ENCODE measurements at regions not wholly inside any gene's neighbourhood (a gene's known extent, or its start where the extent isn't known, plus 50 kb on each side); places are given as distances from the start of the nearest gene placed in this dataset.

GRCh38 chr11:98230678-98231077 is 790.1 kb upstream of the CNTN5 start:
- Histone ChIP-seq H3K9ac (ENCODE audit: control insufficient read depth, extremely low read depth, insufficient read depth, low read length) (no peak overlapping the region), H4K20me1 (ENCODE audit: control insufficient read depth, extremely low read depth, insufficient read depth, low read length) (no peaks in the 10 kb centered on the region), H3K27me3 (ENCODE audit: control insufficient read depth, extremely low read depth, insufficient read depth, low read length) (no peaks in the 10 kb centered on the region), H3K4me3 (ENCODE audit: control insufficient read depth in 2 of 3, extremely low read depth in 1 of 3, insufficient read depth in 2 of 3, low read depth in 1 of 3, low read length in 3 of 3) (no peak overlapping the region), H3K9me1 (ENCODE audit: control insufficient read depth, extremely low read depth, insufficient read depth, low read length) (no peaks in the 10 kb centered on the region), H3K4me2 (ENCODE audit: control insufficient read depth, extremely low read depth, insufficient read depth, low read depth, low read length) (no peak overlapping the region), H2AFZ (ENCODE audit: control insufficient read depth, low read length) (no peak overlapping the region), H3K27ac (ENCODE audit: control insufficient read depth, insufficient read depth, low read length) (no peak overlapping the region), H3K4me1 (ENCODE audit: control insufficient read depth, extremely low read depth, insufficient read depth, low read length) (no peaks in the 10 kb centered on the region), H3K36me3 (ENCODE audit: control insufficient read depth in 2 of 2, extremely low read depth in 1 of 2, insufficient read depth in 2 of 2, low read length in 2 of 2) (no peaks in the 10 kb centered on the region), H3K9me3 (ENCODE audit: control insufficient read depth, low read depth, low read length) (no peaks in the 10 kb centered on the region), H3K79me2 (ENCODE audit: control insufficient read depth, insufficient read depth, low read length) (no peaks in the 10 kb centered on the region)
- no peak for DNase-seq (ENCODE audit: low read depth, low spot score)
- FAIRE-seq, result no peak
- TF ChIP-seq EZH2 (IDR thresholded peaks at IDR 0.05; ENCODE audit: low read length), result no peak
- dilution Hi-C loops (cut with MboI; ENCODE audit: extremely low pct_ligation_motif_present, low sequenced_read_pairs), result no loop called here

GRCh38 chr11:98234698-98235097 is 786.1 kb upstream of the CNTN5 start:
- Histone ChIP-seq H3K9ac (ENCODE audit: control insufficient read depth, extremely low read depth, insufficient read depth, low read length) (no peak overlapping the region), H3K27me3 (ENCODE audit: control insufficient read depth, extremely low read depth, insufficient read depth, low read length) (no peaks in the 10 kb centered on the region), H3K27ac (ENCODE audit: control insufficient read depth, insufficient read depth, low read length) (no peak overlapping the region), H3K4me1 (ENCODE audit: control insufficient read depth, extremely low read depth, insufficient read depth, low read length) (no peaks in the 10 kb centered on the region), H3K9me1 (ENCODE audit: control insufficient read depth, extremely low read depth, insufficient read depth, low read length) (no peaks in the 10 kb centered on the region), H2AFZ (ENCODE audit: control insufficient read depth, low read length) (no peak overlapping the region), H3K36me3 (ENCODE audit: control insufficient read depth in 2 of 2, extremely low read depth in 1 of 2, insufficient read depth in 2 of 2, low read length in 2 of 2) (no peaks in the 10 kb centered on the region), H3K4me2 (ENCODE audit: control insufficient read depth, extremely low read depth, insufficient read depth, low read depth, low read length) (no peak overlapping the region), H3K9me3 (ENCODE audit: control insufficient read depth, low read depth, low read length) (no peaks in the 10 kb centered on the region), H3K4me3 (ENCODE audit: control insufficient read depth in 2 of 3, extremely low read depth in 1 of 3, insufficient read depth in 2 of 3, low read depth in 1 of 3, low read length in 3 of 3) (no peak overlapping the region), H4K20me1 (ENCODE audit: control insufficient read depth, extremely low read depth, insufficient read depth, low read length) (no peaks in the 10 kb centered on the region), H3K79me2 (ENCODE audit: control insufficient read depth, insufficient read depth, low read length) (no peaks in the 10 kb centered on the region)
- TF ChIP-seq CTCF (optimal IDR thresholded peaks at IDR 0.05 in 1 of 3, IDR thresholded peaks at IDR 0.05 in 1 of 3, conservative IDR thresholded peaks at IDR 0.05 in 1 of 3; ENCODE audit: extremely low read depth in 1 of 3, insufficient read depth in 2 of 3, low read length in 3 of 3), result no peak
- TF ChIP-seq EZH2 (IDR thresholded peaks at IDR 0.05; ENCODE audit: low read length), result no peak
- no peak for FAIRE-seq
- no peak for DNase-seq (ENCODE audit: low read depth, low spot score)
- dilution Hi-C loops (cut with MboI; ENCODE audit: extremely low pct_ligation_motif_present, low sequenced_read_pairs), result no loop called here

- H2AFZ ChIP-seq (ENCODE audit: control insufficient read depth, low read length), result no peak overlapping the region
- DNase-seq (ENCODE audit: low read depth, low spot score) (no peak), FAIRE-seq (no peak)
- H3K9ac ChIP-seq (ENCODE audit: control insufficient read depth, extremely low read depth, insufficient read depth, low read length), result no peak overlapping the region
- no peak for TF ChIP-seq CTCF (optimal IDR thresholded peaks at IDR 0.05 in 1 of 3, IDR thresholded peaks at IDR 0.05 in 1 of 3, conservative IDR thresholded peaks at IDR 0.05 in 1 of 3; ENCODE audit: extremely low read depth in 1 of 3, insufficient read depth in 2 of 3, low read length in 3 of 3)
- TF ChIP-seq EZH2 (IDR thresholded peaks at IDR 0.05; ENCODE audit: low read length), result no peak
- no peak overlapping the region for H3K4me3 ChIP-seq (ENCODE audit: control insufficient read depth in 2 of 3, extremely low read depth in 1 of 3, insufficient read depth in 2 of 3, low read depth in 1 of 3, low read length in 3 of 3)
- H3K27me3 ChIP-seq (ENCODE audit: control insufficient read depth, extremely low read depth, insufficient read depth, low read length), result no peaks in the 10 kb centered on the region
- H3K4me1 ChIP-seq (ENCODE audit: control insufficient read depth, extremely low read depth, insufficient read depth, low read length), result no peaks in the 10 kb centered on the region
- H4K20me1 ChIP-seq (ENCODE audit: control insufficient read depth, extremely low read depth, insufficient read depth, low read length), result no peaks in the 10 kb centered on the region
- dilution Hi-C loops (cut with MboI; ENCODE audit: extremely low pct_ligation_motif_present, low sequenced_read_pairs), result no loop called here
- H3K4me2 ChIP-seq (ENCODE audit: control insufficient read depth, extremely low read depth, insufficient read depth, low read depth, low read length), result no peak overlapping the region
- H3K9me3 ChIP-seq (ENCODE audit: control insufficient read depth, low read depth, low read length), result peaks cover 1% of the 10 kb centered on the region
- no peaks in the 10 kb centered on the region for H3K9me1 ChIP-seq (ENCODE audit: control insufficient read depth, extremely low read depth, insufficient read depth, low read length)
- H3K36me3 ChIP-seq (ENCODE audit: control insufficient read depth in 2 of 2, extremely low read depth in 1 of 2, insufficient read depth in 2 of 2, low read length in 2 of 2), result no peaks in the 10 kb centered on the region
- H3K27ac ChIP-seq (ENCODE audit: control insufficient read depth, insufficient read depth, low read length), result no peak overlapping the region
- H3K79me2 ChIP-seq (ENCODE audit: control insufficient read depth, insufficient read depth, low read length), result no peaks in the 10 kb centered on the region
Measured at GRCh38 chr11:98243897-98244296, 776.9 kb upstream of the CNTN5 start.
